Central memory CD4-positive, alpha-beta T cell (primary cell): ENCODE measurements at regions not wholly inside any gene's neighbourhood (a gene's known extent, or its start where the extent isn't known, plus 50 kb on each side); places are given as distances from the start of the nearest gene placed in this dataset.
A peak's percentile ranks its signal among the peaks of the same experiment; 100 is the strongest.

Experiments
- DNase-seq: peaks from one replicate; pipeline ENCODE4 v3.0.0; 2022

DNA sequence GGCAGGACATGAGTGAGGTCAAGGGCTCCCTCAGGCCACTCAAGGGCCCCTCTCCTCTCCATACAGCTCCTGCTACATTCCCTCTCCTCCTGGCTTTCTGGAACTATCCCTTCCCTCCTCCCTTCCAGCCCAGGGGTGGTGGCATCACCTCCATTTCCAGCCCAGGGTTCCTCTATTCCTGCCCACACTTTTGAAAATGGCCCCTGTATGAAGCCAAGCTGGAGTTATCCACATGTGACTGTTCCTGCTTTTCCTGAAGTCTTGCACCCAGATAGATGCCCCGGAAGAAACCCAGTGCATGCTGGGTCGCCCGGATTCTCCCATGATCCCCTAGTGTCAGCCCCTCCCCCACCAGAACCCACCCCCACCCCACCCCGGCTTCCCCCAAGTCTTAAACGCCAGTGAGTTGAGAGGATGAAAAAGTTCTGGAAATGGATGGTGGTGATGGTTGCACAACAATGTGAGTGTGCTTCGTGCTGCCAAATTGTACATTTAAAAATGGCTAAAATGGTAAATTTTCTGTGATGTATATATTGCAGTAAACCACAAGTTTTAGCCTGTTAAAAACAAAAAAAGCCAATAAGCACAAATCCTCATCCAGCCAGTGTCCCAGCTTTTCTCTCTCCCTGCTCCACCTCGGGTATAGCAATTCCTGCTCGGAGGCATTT is 136.9 kb downstream of the SCARB1 start:
- no peak for DNase-seq

DNA sequence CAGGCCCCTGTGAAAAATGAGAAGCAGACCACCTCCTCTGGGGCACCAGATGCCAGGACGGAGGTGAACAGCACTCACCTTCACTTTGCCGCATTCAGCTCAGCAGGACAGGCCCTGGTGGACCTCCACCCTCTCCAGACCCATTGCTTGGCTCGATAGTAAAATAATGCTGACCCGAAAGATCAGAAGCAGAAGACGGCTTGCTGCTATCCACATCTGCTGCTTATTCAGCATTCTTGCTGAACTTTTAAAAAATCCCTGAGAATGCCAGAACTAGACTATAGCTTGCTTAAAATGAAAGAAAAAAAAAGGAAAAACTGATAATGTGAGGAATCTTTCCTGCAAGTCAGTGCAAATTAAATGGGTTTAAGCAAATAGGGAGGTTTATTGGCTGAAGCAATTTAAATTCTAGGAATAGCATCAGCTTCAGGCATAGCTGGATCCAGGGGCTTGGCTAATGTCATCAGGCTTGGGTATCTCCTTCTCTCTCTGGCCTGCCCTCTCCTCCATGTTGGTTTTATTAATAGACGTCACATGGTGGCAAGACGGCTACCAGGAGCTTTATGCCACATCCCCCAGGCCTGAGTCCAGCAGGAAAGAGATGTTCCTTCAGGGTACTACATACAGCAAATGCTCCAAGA is 137.9 kb downstream of the SCARB1 start:
- no peak for DNase-seq

DNA sequence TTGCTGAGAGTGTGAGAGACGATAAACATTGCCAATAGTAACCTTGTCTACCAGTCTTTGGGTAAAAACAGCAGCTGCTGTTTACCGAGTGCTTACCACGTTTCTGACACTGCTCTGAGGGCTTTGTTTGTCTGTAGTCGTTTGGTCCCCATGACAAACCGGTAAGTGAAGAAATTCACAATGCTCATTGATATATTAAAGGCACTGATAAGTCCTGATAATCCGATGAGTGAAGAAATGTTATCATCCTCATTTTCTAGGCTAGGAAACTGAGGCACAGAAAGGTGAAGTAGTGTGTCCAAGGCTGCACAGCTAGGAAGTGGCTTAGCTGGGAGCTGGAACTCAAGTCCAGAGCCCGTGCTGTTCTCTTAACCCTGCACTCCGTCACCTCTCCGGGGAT is 138.6 kb downstream of the SCARB1 start:
- DNase-seq: no peak

- DNase-seq: no peak
Observed at GRCh38 chr12:124722878-124723277, 140.8 kb downstream of the SCARB1 start.

- no peak for DNase-seq
Observed at GRCh38 chr12:124721501-124722162, 142.0 kb downstream of the SCARB1 start.

- DNase-seq: no peak
Observed at GRCh38 chr12:124720681-124721500, 142.8 kb downstream of the SCARB1 start.

- no peak for DNase-seq
Observed at GRCh38 chr12:124720004-124720680, 143.5 kb downstream of the SCARB1 start.

GRCh38 chr12:124719231-124719630 is 144.4 kb downstream of the SCARB1 start:
- no peak for DNase-seq

- no peak for DNase-seq
Observed at GRCh38 chr12:124718458-124718857, 145.2 kb downstream of the SCARB1 start.

DNA sequence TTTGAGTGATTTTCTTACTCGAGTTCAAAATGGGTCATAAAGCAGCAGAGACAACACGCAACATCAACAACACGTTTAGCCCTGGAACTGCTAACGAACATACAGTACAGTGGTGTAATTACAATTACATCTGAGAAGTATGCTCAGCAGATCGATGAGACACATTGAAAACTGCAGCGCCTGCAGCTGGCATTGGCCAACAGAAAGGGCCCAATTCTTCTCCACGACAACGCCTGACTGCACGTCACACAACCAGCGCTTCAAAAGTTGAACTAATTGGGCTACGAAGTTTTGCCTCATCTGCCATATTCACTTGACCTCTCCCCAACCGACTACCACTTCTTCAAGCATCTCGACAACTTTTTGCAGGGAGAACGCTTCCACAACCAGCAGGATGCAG is 145.6 kb downstream of the SCARB1 start:
- no peak for DNase-seq

GRCh38 chr12:124717318-124717717 is 146.3 kb downstream of the SCARB1 start:
- no peak for DNase-seq

DNA sequence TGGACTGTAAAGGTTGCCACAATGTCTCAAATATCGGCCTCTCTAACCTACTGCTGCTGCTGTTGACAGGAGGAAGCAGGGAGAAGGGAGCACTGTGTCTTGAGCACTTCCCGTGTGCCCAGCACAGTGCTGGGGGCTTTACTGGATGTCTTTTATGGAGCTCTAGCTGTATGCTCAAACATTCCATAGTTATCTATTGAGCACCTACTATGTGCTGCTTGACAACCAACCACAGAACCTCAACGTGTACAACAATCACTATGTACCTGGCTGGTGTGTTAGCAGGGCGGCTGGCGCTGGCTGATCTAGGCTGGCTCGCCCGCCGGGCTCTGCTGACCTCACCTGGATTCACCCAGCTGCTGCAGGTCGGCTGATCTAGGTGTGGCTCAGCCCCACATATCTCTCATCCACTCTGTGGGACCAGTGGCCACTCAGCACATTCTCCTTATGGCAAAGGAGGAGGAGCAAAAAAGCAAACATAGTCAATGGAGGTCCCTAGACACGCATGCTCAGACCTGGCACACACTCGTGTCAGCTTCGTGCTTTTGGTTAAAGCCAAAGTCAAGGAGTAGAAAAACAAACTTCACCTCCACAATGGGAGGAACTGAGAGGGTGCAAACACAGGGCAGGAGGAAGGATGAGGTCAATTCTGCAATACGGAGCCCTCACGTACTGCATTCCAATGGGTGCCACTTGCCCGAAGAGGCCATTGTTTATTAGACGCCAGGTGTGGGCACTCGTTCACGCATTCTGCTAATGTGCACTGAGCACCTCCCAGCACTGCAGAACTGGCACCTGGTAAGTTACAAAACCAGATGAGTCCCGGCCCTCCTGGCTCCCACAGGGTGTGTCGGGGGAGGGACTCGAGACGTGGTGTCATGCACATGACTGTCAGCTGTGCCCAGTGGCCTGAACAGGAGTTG is 147.2 kb downstream of the SCARB1 start:
- DNase-seq: no peak

DNA sequence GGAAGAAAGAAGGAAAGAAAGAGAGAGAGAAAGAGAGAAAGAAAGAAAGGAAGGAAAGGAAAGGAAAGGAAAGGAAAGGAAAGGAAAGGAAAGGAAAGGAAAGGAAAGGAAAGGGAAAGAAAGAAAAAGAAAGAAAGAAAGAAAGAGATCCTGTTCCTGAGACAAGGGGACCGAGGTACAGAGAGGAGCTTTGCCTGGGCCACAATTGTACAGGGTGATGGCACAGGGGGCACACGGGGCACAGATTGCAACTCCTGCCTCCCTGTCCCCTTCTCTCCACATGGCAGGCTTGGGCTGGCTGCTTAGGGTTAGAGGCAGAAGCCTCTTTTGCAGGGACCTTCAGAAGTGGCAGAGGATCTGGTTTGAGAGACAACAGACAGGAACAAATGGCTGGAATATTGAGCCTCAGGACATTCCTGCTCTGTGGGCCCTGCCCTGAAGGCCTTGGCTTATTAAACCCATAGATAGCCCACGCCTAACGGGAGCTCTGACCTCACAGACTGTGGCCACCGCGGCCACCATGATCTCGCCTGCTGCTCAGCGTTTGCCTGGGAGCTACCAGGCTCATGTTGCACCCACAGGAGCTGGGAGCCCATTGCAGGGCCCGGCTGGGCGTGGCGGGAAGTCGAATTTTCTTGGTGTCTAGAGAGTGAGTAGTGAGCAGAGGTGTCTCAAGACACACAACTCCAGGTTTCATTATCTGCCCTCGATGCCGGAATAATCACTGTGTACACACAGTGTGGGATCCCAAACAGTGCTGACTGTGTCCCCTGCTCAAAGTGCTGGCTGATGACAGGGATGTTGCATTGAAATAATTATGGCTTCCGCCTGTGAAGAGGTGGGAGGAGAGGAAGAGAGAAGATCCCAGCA is 147.9 kb upstream of the NCOR2 start:
- no peak for DNase-seq

GRCh38 chr12:124713436-124714082 is 146.1 kb upstream of the NCOR2 start:
- DNase-seq: peak; percentile 53

GRCh38 chr12:124713041-124713435 is 145.6 kb upstream of the NCOR2 start:
- DNase-seq: no peak

DNA sequence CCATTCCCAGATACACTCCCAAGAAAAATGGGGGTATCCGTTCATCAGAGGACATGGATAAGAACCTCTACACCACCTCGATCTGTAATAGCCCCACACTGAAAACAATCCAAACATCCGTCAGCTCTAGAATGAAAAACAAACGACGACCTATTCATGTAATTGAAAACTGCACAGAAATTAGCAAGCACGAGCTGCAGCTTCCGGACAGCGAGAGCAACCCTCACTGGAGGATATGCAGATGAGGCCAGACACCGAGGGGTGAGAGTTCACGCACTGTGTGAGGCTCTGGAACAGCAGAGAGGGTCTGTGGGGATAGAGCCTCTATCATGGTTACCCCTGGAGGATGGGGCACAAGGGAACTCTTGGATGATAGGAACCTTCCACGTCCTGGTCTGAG is 143.9 kb upstream of the NCOR2 start:
- DNase-seq: no peak

GRCh38 chr12:124709722-124710687 is 142.6 kb upstream of the NCOR2 start:
- no peak for DNase-seq

DNA sequence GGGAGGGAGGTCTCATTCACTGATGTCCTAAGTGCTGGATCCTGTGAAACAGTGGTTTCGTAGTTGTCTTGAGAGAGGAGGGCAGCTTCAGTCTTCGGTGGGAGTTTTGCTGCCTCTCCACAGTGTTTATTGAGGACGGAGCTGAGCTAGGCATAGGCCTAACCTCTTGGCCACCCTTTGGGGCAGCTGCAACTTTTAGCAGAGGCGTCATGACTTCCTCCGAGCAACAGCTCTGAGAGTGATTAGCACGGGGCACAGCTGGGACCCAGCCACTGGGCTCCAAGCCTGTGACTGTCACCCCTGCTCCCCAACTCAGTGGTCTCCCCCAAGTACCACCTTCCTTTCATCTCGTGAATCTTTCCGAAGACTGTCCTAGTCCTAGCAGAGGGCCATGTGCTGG is 139.9 kb upstream of the NCOR2 start:
- no peak for DNase-seq

DNA sequence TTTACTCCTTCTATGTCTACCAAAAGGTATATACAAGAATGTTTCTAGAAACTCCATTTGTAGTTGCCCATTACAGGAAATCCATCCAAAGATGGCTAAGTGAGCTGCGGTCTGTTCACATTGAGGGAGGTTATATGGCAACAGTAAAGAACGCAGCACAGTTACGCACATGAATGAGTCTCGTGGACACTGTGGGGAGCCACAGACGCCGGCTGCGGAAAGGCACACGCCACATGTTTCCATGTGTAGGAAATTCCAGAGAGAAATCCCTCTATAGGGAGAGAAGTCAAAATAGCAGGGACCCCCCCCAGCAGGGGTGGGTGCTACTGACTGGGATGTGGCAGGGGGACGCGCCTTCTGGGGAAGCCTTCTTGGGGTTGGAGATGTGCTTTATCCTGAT is 139.0 kb upstream of the NCOR2 start:
- no peak for DNase-seq
